Endodermal cell (in vitro differentiated cells): ENCODE measurements at regions not wholly inside any gene's neighbourhood (a gene's known extent, or its start where the extent isn't known, plus 50 kb on each side); places are given as distances from the start of the nearest gene placed in this dataset.

Experiments
- DNase-seq: peaks from one replicate; pipeline ENCODE4 v3.0.0-alpha.2; 2017
- H3K27ac ChIP-seq: 2 replicates; pipeline ENCODE4 v1.5.1; 2013; ENCODE audit warnings: mild to moderate bottlenecking, low read depth, low read length, moderate library complexity
- H3K27me3 ChIP-seq: 2 replicates; pipeline ENCODE4 v1.6.1; 2013; ENCODE audit warnings: mild to moderate bottlenecking, low read length, moderate library complexity; ENCODE audit not compliant: insufficient read depth, control insufficient read depth, poor library complexity, severe bottlenecking
- H3K36me3 ChIP-seq: 2 replicates; pipeline ENCODE4 v1.7.0; 2013; ENCODE audit warnings: mild to moderate bottlenecking, low read length, moderate library complexity; ENCODE audit not compliant: control insufficient read depth, insufficient read depth
- H3K4me1 ChIP-seq: one replicate; pipeline ENCODE4 v1.7.0; 2013; ENCODE audit warnings: low read length; ENCODE audit not compliant: control insufficient read depth, insufficient read depth
- H3K4me3 ChIP-seq: 2 replicates; pipeline ENCODE4 v1.5.1; 2013; ENCODE audit warnings: mild to moderate bottlenecking, low read length, moderate library complexity
- H3K9ac ChIP-seq: 2 replicates; pipeline ENCODE4 v1.6.1; 2013; ENCODE audit warnings: mild to moderate bottlenecking, low read length, moderate library complexity; ENCODE audit not compliant: poor library complexity, severe bottlenecking; ENCODE audit errors: extremely low read depth
- H3K9me3 ChIP-seq: 2 replicates; pipeline ENCODE4 v1.6.1; 2013; ENCODE audit warnings: mild to moderate bottlenecking, low read length, moderate library complexity; ENCODE audit not compliant: control insufficient read depth
- H3K27ac Mint-ChIP-seq: 2 replicates; pipeline ENCODE4 v1.8.0; 2020; ENCODE audit warnings: mixed read lengths
- H3K27me3 Mint-ChIP-seq: 2 replicates; pipeline ENCODE4 v1.8.0; 2021; ENCODE audit warnings: mild to moderate bottlenecking, mixed read lengths; ENCODE audit not compliant: insufficient read depth
- H3K36me3 Mint-ChIP-seq: 2 replicates; pipeline ENCODE4 v1.8.0; 2020; ENCODE audit warnings: low read depth, mixed read lengths
- H3K4me1 Mint-ChIP-seq: 2 replicates; pipeline ENCODE4 v1.8.0; 2020; ENCODE audit warnings: mixed read lengths
- H3K4me3 Mint-ChIP-seq: 2 replicates; pipeline ENCODE4 v1.8.0; 2020; ENCODE audit warnings: mild to moderate bottlenecking, moderate library complexity, mixed read lengths
- H3K9me3 Mint-ChIP-seq: 2 replicates; pipeline ENCODE4 v1.8.0; 2020; ENCODE audit warnings: mild to moderate bottlenecking, mixed read lengths
- WGBS, 2 experiments: methylation state at CpG; one replicate each; pipeline versions ENCODE4 v1.1.5 to v1.1.7; 2013; ENCODE audit warnings: missing lambda C conversion rate in 2 of 2, mixed read lengths in 1 of 2; ENCODE audit not compliant: insufficient coverage in 1 of 2, insufficient read length in 1 of 2; 5-methylcytosine and 5-hydroxymethylcytosine counted together
- TF ChIP-seq, protein P1 (sequence below): fragments of 200-600 bp; sonication (generic); conservative IDR thresholded peaks from 2 replicates; pipeline ENCODE4 v1.5.0; 2021; ENCODE audit warnings: antibody characterized with exemption, mild to moderate bottlenecking

DNA sequence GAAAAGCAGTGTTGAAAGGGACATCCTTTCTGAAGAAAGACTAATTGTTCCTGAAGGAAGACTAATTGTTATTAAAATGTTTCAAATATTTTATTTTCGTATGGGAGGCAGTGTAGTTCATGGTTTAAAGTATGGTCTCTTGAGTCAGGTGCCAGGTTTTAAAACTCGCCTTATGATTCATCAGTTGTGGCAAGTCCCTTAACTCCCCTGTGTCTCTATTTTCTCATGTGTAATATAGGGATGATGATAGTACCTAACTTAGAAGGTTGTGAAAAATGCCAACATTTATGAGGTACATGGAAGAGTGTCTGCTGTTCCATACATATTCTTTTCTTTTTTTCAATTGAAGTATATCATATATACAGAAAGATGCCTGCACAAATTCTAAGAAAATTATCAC is 414.2 kb upstream of the DIPK2B start:
- 85% methylated on average over 2 of the region's 2 CpGs; no CpG with 5 or more reads in 1 of the 2 experiments for WGBS, 2 experiments
- no peak for DNase-seq
- H3K36me3 ChIP-seq: no peaks in the 10 kb centered on the region
- no peaks in the 10 kb centered on the region for H3K4me1 ChIP-seq
- no peak overlapping the region for H3K27ac Mint-ChIP-seq
- no peak overlapping the region for H3K9ac ChIP-seq
- no peak overlapping the region for H3K4me3 ChIP-seq
- H3K27me3 Mint-ChIP-seq: no peaks in the 10 kb centered on the region
- no peaks in the 10 kb centered on the region for H3K4me1 Mint-ChIP-seq
- H3K9me3 ChIP-seq: peaks cover 8% of the 10 kb centered on the region
- H3K9me3 Mint-ChIP-seq: peaks cover 77% of the 10 kb centered on the region
- no peak overlapping the region for H3K4me3 Mint-ChIP-seq
- no peaks in the 10 kb centered on the region for H3K27me3 ChIP-seq
- H3K36me3 Mint-ChIP-seq: no peaks in the 10 kb centered on the region
- no peak overlapping the region for H3K27ac ChIP-seq
- TF ChIP-seq, protein P1, sequence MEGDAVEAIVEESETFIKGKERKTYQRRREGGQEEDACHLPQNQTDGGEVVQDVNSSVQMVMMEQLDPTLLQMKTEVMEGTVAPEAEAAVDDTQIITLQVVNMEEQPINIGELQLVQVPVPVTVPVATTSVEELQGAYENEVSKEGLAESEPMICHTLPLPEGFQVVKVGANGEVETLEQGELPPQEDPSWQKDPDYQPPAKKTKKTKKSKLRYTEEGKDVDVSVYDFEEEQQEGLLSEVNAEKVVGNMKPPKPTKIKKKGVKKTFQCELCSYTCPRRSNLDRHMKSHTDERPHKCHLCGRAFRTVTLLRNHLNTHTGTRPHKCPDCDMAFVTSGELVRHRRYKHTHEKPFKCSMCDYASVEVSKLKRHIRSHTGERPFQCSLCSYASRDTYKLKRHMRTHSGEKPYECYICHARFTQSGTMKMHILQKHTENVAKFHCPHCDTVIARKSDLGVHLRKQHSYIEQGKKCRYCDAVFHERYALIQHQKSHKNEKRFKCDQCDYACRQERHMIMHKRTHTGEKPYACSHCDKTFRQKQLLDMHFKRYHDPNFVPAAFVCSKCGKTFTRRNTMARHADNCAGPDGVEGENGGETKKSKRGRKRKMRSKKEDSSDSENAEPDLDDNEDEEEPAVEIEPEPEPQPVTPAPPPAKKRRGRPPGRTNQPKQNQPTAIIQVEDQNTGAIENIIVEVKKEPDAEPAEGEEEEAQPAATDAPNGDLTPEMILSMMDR: no peak

DNA sequence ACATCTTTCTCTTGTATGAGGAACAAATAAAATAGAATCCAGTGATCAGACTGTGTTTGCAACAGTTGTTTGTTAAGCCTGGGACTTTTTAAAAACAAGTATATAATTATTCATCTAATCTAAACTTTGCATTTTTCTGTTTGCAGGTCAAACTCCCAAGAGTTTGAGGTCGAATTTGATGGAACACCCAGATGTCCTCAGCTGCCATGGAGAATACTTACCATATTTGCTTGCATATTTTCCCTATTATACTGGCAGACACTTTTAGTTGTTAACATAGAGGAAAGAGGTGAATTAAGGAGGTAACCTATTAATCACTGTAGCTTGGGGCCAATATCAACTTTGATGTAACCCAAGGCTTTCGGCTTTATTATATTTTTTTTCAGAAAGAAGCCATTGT is 401.5 kb upstream of the DIPK2B start:
- no peaks in the 10 kb centered on the region for H3K4me1 ChIP-seq
- H3K27me3 ChIP-seq: no peaks in the 10 kb centered on the region
- 64% methylated on average over 1 of the region's 2 CpGs; no CpG with 5 or more reads in 1 of the 2 experiments for WGBS, 2 experiments
- peaks cover 31% of the 10 kb centered on the region for H3K9me3 Mint-ChIP-seq
- H3K4me3 ChIP-seq: no peak overlapping the region
- H3K9me3 ChIP-seq: no peaks in the 10 kb centered on the region
- no peak overlapping the region for H3K27ac ChIP-seq
- no peak overlapping the region for H3K27ac Mint-ChIP-seq
- no peaks in the 10 kb centered on the region for H3K36me3 Mint-ChIP-seq
- no peak overlapping the region for H3K9ac ChIP-seq
- H3K36me3 ChIP-seq: no peaks in the 10 kb centered on the region
- no peak for DNase-seq
- no peaks in the 10 kb centered on the region for H3K27me3 Mint-ChIP-seq
- no peaks in the 10 kb centered on the region for H3K4me1 Mint-ChIP-seq
- H3K4me3 Mint-ChIP-seq: no peak overlapping the region
- TF ChIP-seq, protein P1: no peak

DNA sequence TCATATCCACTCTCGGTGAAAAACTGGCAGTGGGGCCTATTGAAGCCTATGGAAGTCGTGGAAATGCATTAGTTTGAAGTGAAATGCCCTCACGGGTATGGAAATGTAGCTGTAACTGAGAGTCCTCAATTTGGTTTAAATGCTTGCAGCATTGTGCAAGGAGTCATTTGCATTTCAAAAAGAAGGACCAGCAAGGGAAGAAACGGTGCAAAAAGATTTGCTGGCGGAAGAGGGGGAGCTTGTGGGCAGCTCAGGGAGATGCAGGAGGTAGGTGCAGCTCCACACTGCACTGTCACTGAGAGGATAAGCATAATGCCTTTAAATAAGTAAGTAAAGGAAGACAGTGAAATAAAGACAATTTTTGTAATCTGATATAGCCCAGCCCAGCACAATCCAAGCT is 400.4 kb upstream of the DIPK2B start:
- H3K4me3 ChIP-seq: no peak overlapping the region
- H3K4me3 Mint-ChIP-seq: no peak overlapping the region
- TF ChIP-seq, protein P1: no peak
- H3K36me3 ChIP-seq: no peaks in the 10 kb centered on the region
- 58% methylated on average over 5 of the region's 5 CpGs; no CpG with 5 or more reads in 1 of the 2 experiments for WGBS, 2 experiments
- peaks cover 31% of the 10 kb centered on the region for H3K9me3 Mint-ChIP-seq
- H3K27me3 Mint-ChIP-seq: no peaks in the 10 kb centered on the region
- H3K27me3 ChIP-seq: no peaks in the 10 kb centered on the region
- H3K9ac ChIP-seq: no peak overlapping the region
- no peaks in the 10 kb centered on the region for H3K4me1 ChIP-seq
- no peak overlapping the region for H3K27ac Mint-ChIP-seq
- no peak for DNase-seq
- no peak overlapping the region for H3K27ac ChIP-seq
- H3K4me1 Mint-ChIP-seq: no peaks in the 10 kb centered on the region
- no peaks in the 10 kb centered on the region for H3K9me3 ChIP-seq
- H3K36me3 Mint-ChIP-seq: no peaks in the 10 kb centered on the region
